Eye (tissue), 1 donor: ENCODE measurements at regions not wholly inside any gene's neighbourhood (a gene's known extent, or its start where the extent isn't known, plus 50 kb on each side); places are given as distances from the start of the nearest gene placed in this dataset.
A peak's percentile ranks its signal among the peaks of the same experiment; 100 is the strongest.
"Not testable (repeated sequence)": the region's sequence is repeated elsewhere in the genome, so short reads cannot be mapped to it uniquely, and the experiment has no call there.

Experiments
- DNase-seq: peaks from one replicate; pipeline ENCODE4 v3.0.0-alpha.2; 2015

DNA sequence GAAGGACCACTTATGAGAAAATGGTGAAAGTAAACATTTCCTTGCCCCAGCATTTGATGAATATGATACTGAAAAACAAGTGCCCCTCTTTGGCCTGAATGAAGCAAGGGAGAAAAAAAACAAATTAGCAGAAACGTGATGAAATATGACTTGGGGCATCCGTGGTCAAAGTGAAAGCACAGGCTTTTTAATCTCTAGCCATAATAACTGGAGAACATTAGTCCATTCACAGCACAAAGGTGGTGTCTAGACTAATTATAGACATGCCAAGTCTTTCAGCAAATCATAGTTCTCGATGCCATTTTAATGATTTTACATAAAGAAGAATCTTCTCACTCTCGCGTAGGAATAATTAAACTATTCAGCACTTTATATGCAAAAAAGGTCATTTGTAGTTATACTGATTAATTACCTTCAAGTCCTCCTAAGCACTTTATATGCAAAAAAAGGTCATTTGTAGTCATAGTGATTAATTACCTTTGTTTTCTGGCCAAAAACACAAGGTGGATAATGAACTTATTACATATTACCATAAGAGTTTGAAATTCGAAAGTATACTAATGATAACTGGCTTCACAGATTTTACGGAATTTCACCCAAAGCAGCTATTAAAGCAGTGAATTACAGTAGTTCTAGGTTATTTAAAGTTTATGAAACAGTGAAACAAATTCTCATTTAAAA, 121.6 kb downstream of the ZNF22 start:
- DNase-seq, result not testable (repeated sequence)

DNA sequence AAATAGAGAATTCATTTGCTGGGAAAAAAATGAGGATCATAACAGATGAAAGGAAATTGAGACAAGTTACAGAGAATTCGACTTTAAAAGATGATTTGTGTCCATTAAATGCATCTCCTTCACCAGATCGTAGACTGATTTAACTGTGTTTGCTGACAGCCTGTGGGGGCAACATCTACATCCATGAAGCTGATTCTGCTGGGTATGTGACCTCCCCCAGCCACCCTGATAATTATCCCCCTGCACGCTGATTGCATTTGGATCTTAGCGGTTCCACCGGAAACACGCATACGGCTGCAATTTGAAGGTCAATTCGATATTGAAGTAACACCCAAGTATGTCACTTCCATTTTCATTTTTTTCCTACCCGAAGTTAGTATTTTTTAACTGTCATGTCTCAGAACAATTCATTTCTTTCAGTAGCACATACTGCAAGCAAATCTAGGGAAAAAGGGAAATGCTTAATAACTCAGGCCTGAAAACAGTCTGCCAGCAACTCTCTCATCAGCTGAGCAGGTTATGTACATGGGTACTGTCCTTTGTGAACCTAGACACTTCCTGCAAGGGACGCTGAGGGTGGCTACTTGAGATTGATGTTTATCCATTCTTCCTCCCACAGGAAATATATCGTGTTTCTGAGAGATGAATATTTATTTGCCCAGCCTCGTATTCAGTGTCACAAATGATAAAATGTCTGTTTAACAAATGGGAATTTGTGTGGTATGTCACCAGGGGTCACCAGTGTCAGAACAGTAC, 134.9 kb downstream of the ZNF22 start:
- DNase-seq, result no peak

DNA sequence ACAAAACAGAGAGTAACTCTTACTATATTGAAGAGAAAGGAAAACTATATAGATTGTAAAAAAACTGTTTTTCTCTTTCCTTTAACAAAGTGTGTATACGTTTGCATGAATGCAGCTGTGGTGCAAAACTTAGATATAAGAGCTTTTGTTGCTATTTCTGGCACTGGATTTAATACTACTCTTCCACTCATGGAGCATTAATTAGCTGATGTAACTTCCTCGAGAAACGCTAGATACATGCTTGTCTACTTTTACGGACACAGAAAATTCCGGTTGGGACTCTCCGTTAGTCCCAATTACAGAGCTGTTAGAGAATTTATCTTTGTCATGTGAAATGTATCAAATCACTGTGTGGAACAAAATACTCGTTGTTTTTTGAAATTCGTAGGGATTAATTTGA, 135.5 kb downstream of the ZNF22 start:
- DNase-seq, result no peak

DNA sequence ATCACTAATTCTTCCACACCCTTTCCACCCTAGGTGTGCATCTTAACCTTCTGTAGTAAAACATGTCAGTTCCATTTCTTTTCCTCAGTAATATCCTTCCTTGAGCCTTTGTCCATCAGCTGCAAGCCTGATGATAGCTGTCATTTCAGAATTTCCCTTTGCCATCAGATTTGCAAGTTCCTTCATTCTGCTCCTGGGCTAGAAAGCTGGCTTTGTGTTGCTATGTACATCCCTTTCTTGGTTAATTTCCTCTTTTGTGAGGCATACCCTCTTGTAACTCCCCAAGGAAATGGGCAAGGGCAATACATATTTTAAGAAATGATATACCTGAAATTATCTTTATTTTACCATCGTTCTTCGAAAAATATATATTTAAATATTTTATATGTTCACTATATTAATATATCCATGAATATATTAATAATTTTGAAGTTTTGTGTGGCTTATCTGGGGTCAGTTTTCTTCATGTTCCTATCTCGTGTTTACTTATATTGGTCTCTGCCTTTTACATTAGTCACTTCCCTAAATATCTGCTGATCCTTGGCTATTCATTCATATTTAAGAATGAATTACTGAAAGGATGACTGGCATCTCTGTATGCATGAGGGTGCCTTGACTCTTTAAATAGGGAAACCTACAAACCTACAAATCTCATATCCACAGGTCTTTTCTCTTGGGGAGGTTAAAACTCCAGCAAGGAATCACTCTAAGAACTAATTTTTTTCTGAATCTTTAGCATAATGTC, 143.8 kb downstream of the ZNF22 start:
- no peak for DNase-seq

DNA sequence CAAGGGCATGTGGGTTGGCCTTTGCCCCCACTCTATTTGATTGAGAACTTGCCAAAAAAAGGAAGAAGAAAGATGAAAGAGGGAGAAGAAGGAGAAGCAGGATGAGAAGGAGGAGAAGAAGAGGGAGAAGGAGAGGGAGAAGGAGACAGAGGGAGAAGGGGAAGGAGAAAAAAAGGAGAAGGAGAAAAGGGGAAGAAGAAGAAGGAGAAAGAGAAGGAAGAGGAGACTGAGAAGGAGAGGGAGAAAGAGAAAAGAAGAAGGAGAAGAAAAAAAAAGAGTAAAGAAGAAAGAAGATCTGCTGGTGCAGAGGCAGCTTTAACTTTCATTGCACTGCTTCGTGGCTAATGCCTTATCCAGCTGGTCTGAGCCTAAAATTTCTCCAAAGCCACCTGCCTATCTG, 144.4 kb downstream of the ZNF22 start:
- not testable (repeated sequence) for DNase-seq

DNA sequence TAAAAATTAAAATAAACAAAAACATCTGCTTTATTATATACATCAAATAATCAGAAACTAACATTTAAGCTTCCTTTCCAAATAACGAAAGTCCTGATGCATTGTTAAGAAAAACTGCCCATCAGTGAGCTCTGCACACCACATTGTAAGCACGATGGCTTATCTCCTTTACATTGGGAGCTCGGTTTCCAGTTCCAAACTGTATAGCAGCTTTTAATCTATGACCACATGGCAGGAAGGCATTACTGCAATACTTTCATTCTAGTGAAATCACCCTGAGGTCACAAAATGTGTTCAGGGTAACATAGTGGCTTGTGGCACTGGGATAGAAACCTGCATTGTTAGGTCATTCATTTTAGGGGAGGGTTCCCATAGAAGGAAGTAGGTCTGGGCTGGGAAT, 146.3 kb downstream of the ZNF22 start:
- no peak for DNase-seq

DNA sequence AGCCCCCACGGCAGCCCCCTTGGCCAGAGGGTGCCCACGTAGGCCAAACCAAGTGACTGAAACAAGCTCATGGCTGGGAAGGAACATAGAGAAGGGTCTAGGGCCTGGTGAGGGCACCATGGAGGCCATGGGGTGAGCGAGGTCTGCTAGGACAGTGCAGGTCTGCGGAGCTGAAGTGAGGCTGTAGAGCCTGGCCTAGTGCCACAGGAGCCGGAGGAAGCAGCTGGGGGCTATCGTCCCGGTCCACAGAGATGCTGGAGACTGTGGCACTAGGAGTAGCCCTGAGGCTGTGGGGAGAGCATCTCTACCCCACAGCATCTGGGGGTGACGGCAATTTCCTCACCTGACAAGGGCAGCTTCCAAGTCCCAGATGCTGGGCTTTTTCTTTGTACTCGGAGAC, 150.3 kb downstream of the ZNF22 start:
- DNase-seq, result no peak

DNA sequence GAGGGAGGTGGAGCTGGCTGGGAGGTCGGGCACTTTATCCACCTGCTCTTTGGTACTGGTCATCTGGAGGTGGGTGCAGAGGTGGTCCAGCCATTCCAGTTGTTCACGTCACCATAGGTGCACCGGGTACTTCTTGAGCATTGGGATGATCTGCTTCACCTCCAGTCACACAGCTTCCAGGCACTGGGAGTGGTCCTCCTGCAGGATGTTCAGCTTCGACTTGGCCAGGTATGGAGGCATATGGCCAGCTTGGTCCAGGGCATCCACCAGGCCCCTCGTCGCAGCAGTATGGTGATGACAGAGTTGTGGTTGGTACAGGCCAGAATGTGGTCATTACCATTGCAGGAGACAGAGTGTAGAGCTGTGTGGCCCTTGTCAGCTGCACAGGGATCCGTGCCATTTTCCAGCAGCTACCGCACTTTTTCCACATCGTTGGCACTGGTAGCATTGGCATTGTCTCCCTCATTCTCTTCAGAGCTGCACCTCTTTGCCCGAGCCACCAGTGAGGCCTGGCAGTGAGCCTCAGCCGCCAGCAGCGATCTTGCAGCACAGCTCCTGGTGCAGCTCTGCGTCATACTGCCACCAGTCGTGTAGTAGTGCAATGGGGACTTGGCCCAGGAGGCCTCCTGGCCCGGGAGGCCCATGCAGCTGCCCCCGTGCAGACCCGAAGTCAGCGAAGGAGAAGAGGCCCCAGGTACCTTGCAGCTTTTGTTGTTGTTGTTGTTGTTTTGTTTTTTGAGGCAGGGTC, 150.9 kb downstream of the ZNF22 start:
- DNase-seq, result no peak

DNA sequence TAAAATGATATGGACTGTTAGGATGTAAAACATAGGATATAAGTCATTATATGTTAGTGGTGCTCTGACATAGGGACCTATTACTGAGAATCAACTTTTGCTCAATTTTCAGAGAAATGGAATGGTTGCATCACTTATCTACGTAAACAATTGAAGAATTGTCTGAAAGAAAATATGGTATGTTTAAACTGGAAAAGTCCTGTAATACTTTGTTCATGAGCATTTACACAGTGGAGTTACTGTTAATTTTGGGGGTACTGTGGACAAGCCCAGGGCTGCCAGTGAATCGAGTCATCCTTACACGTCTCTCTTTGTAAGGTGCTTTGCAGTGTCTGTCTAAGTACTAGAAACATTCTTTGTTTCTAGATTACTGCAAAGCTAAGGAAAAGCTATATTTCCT, 152.0 kb downstream of the ZNF22 start:
- no peak for DNase-seq

DNA sequence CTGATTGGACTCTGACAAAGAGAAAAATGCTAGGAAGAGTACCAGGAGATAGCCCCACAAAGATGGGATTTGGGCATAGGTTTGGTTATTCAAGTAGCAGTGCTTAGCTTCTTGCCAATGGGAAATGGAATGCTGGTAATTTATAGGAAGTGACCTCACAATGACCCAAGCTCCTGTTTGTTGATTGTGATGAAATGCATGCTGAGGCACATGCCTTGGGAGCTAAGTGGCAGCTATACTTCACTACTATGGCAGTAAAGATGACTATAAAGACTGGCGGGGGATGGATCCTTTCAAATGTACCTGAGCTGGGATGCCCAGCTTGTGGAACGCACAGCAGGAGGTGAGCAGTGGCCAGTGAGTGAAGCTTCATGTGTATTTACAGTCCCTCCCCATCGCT, 153.8 kb downstream of the ZNF22 start:
- DNase-seq, result no peak

DNA sequence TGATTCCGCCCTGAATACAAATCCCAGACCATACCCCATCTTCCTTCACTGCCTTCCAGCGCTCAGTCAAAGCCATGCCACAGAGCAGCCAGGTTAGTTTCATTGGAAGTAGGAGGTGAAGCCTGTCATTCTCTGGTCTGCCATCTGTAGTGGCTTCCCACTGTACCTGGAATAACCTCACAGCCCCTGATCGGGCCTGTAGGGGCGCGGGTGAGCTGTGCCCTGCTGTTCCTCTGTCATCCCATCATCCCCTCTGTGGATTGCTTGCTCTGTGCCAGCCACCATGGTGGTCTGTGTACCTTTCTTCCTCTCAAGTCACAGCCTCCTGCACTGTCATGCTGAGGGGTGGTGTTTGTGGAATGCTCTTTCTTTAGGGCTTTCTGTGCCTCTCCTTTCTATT, 155.1 kb downstream of the ZNF22 start:
- DNase-seq, result no peak

DNA sequence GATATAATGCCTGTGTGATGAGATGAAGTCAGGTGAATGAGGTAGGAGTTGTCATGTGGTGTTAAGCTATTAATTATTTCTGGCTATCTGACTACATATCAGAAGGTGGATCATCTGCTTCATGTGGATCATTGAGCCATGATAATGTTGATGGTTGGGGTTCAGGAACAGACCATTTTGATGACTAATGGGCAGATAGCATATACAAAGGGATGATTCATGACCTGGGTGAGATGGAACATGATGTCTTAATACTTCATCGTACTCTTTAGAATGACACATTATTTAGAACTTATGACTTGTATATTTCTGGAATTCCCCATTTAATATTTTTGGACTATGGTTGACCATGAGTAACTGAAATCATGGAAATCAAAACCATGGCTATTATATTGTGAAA, 155.1 kb downstream of the OR13A1 start:
- no peak for DNase-seq

DNA sequence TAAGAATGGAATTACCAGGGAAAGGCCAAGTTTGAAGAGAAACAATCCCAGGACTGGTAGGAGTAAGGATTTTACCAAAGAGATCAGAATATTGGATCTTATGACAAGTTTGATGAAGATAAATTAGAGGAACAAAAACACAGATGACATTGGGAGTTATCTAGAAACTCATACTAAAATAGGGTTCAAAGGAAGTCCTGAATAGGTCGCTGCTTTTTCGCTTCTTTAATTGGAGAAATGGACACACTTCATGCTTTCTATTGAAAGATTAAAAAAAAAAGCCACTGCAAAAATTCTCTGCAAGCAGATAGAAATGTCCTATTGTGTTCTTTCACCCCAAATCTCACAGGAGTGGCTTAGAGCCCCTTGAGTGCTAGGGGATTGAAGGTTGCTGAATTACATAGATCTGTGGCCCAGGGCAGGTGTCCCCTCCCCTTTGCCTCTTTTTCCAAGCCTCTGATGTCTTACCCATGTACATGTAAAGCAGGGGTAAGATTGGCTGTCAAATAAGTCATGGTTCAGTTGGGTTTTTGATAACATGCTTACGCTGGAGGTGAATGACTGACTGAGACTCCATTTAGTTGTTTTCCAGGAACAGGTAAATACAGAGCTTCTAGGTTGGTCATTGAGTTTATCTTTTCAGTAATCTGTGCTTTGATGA, 152.0 kb downstream of the OR13A1 start:
- DNase-seq, result no peak

DNA sequence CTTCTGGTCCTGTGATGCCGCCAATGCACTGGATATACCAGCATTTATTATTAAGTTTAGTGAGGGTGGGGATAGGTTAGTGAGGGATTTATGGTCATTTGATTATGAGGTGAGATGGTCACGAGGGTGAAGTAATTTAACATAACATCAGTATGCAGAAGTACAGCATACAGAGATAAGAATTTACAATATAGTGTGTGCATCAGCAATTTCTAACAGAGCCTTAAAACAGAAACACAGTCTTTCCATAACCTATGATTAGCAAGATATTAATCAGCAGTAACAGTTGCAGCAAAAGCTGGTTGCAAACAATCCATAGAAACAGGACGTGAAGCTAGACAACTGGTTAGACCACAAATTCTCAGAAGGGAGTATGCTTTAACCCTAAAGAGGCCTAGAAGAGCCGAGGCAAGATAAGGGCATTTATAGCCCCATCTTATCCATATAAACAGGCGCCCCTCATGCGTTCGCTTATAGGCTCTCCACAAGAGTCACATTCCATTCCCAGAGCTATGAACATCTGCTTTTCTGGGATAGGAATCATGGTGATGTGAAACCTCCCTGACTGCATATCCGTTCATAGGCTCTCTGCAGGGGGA, 139.8 kb downstream of the OR13A1 start:
- DNase-seq, result not testable (repeated sequence)

DNA sequence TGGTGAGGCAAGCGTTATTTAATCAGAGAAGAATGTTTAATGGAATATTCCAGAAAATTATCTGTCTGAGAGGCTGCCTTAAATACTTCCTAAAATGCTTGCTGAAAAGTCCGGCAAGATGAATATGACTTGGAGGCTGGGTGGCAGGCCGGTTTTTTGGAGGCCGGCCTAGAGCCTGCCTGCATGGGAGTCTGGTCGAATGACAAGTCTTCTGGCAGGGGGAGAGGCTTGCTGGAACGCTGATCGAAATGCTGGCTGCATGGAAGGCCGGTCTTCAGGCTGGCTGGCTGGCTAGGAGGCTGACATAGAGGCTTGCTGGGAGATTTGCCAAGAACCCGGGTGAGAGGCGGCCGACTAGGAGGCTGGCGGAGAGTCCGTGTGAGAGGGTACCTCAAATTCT, 135.7 kb downstream of the OR13A1 start:
- no peak for DNase-seq

DNA sequence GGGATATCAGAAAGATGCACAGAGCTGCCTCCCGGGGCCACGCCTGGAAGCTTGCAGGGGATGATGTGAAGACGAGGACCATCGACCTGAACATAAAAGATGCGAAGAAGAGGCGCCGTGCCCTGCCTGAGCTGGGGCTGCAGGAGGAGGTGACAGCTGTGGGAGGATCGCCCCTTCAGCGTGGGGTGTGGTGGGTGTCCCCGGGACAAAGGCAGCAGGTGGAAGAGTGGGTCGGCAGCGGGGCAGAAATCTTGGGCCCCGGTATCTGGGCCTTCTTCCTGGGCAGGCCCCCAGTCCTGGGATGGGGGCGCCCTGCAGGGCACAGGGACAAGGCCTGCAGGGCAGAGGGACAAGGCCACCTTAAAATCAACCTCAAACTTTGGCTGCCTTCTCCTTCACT, 134.9 kb downstream of the OR13A1 start:
- no peak for DNase-seq

DNA sequence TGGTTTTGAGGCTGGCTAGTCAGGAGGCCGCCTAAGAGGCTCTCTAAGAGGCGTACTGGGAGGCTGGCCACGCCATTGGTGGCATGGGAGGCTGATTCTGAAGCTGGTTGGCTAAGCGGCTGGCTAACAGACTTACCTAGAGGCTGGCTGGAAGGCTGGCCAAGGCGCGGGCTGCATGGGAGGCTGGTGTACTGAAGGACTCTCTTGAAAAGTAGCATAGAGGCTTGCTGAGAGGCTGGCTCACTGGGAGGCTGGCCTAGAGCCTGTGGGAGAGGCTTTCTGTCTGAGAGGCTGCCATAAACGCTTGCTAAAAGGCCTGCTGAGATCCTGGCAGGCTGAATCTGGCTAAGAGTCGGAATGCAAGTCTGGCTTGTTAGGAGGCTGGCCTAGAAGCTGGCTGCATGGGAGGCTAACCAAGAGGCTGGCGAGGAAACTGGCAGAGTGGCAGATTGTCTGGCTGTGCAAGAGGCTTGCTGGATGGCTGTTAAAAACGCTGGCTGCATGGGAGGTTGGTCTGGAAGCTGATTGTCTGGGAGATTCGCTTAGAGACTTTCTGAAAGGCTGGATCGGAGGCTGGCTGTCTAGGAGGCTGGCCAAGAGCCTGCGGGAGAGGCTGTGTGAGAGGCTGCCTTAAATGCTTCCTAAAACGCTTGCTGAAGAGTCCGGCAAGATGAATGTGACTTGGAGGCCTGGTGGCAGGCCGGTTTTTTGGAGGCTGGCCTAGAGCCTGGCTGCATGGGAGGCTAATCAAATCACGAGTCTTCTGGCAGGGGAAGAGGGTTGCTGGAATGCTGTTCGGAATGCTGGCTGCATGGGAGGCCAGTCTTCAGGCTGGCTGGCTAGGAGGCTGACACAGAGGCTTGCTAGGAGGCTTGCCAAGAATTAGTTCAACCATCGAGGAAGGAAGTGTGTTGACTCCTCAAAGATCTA, 134.2 kb downstream of the OR13A1 start:
- no peak for DNase-seq

DNA sequence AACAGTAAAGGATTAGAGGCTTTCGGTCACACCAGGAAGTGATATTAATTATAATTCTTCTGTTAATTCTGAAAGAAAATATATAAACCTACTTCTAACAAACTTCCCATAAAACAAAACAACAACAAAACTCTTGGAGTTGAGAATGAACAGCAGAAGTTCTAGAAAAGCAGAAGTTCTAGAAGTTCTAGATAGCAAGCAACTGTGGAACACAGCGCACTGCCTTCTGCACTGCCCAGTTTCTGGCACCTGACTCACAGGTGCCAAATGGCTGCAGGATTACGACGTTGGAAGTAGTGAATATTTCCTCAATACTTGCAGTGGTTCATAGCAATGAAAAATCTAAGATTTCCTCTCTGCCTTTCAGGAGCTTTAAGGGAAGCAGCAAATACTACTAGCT, 132.2 kb downstream of the OR13A1 start:
- DNase-seq, result no peak

DNA sequence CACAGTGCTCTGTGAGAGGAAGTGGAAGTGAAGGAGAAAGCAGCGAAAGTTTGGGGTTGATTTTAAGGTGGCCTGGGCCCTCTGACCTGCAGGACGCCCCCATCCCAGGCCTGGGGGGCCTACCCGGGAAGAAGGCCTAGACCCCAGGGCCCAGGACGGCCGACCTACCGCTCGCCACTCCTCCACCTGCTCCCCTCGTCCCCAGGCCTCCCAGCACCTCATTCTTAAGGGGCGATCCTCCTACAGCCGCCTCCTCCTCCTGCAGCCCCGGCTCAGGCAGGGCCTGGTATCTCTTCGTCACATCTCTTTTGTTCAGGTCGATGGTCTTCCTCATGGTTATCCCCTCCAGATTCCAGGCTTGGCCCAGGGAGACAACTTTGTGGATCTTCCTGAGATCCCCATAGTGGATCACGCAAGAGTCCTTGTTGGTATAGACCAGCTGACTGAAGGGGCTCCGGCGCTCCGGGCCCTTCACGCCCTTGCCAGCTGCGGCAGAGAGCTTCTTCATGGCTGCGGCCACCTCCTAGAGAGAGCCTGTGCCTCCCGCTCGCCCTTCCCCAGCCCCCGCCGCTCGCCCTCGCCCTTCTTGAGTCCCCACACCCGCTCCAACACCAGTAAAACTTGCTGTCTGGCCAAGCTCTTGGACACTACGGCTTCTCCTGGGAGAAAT, 117.5 kb downstream of the OR13A1 start:
- no peak for DNase-seq

DNA sequence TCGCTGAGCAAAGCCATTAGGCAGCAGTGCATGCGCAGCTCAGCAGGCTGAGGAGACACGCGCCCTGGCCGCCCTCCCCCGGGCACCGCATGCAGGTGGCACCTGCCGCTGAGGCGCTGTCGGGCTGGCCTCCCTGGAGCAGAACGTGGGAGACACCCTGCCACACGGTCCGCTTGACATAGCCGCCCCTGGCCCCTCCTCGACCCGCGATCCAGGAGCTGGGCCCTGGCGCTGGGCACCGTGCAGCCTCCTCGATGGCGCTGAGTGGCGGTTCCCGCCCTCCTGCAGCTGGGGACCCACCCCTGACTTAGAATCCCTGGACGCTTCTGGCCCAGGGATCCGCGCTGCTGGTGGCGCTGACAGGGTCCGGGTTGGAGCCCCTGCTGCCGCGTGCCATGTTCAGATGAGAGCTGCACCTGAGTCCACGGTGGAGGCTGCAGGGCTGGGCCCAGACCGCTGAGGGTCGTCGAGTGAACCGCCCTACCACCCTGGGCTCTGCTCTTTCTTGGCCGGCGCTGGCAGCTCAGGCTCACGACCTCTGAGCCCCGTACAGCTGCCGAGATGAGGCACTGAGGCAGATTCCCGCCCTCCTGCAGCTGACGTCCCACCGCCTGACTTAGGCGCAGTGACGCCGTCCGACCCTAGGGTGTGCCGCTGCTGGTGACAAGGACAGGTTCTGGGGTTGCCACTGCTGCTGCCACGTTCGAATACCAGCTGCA, 116.8 kb downstream of the OR13A1 start:
- DNase-seq, result peak; percentile 20
